Heart right ventricle (tissue), 16 donors: ENCODE measurements at regions not wholly inside any gene's neighbourhood (a gene's known extent, or its start where the extent isn't known, plus 50 kb on each side); places are given as distances from the start of the nearest gene placed in this dataset.

ENCODE experiments used
- ATAC-seq, 8 donors: fragments of 200-7000 bp; cut with Tn5 transposase; one replicate each; pipeline ENCODE4 v1.9.1; 2020; ENCODE audit warnings: mild to moderate bottlenecking in 8 of 8, moderate library complexity in 8 of 8, moderate number of reproducible peaks in 1 of 8
- DNase-seq, 2 donors: peaks; one replicate each; pipeline ENCODE4 v3.0.0-alpha.2; 2020
- H3K27ac ChIP-seq, 10 donors: fragments of 200-600 bp; sonication (generic) in 2 of 10; one replicate each; pipeline versions ENCODE4 v1.5.0 to v1.8.0; 2020 to 2022; ENCODE audit warnings: mild to moderate bottlenecking in 3 of 10
- H3K27me3 ChIP-seq, 7 donors: fragments of 200-600 bp; one replicate each; pipeline ENCODE4 v1.8.0; 2021 to 2022; ENCODE audit warnings: mild to moderate bottlenecking in 2 of 7
- H3K36me3 ChIP-seq, 9 donors: fragments of 200-600 bp; sonication (generic) in 1 of 9; one replicate each; pipeline versions ENCODE4 v1.5.0 to v1.8.0; 2020 to 2022; ENCODE audit warnings: mild to moderate bottlenecking in 2 of 9
- H3K4me1 ChIP-seq, 9 donors: fragments of 200-600 bp; sonication (generic) in 1 of 9; one replicate each; pipeline versions ENCODE4 v1.5.0 to v1.8.0; 2020 to 2022; ENCODE audit warnings: mild to moderate bottlenecking in 4 of 9
- H3K4me3 ChIP-seq, 10 donors: fragments of 200-600 bp; sonication (generic) in 2 of 10; one replicate each; pipeline versions ENCODE4 v1.5.0 to v1.8.0; 2020 to 2022; ENCODE audit warnings: mild to moderate bottlenecking in 7 of 10, moderate library complexity in 2 of 10
- H3K9me3 ChIP-seq, 11 donors: fragments of 200-600 bp in 10 of 11; sonication (generic) in 2 of 11; one replicate each; pipeline versions ENCODE4 v1.5.0 to v1.8.0; 2013 to 2022; ENCODE audit warnings: mild to moderate bottlenecking in 2 of 11, control low read depth in 1 of 11, moderate library complexity in 1 of 11
- CTCF ChIP-seq, 9 donors: fragments of 200-600 bp; sonication (generic) in 2 of 9; IDR thresholded peaks; one replicate each; pipeline versions ENCODE4 v1.5.0 to v1.8.0; 2021 to 2022; ENCODE audit warnings: antibody characterized with exemption in 9 of 9, mild to moderate bottlenecking in 5 of 9, moderate library complexity in 1 of 9
- WGBS, 2 donors: extraction: QIAGEN DNeasy Blood & Tissue Kit; methylation state at CpG; one replicate each; pipeline ENCODE4 v1.1.7; 2013; ENCODE audit warnings: inconsistent platforms in 1 of 2; 5-methylcytosine and 5-hydroxymethylcytosine counted together
- intact Hi-C, 10 donors: fragments of 100-400 bp; cut with DNase I; formaldehyde crosslinking; loops; one replicate each; pipeline versions ENCODE4 v1.11.1 to v1.14.2; 2022
- donor health status: Arrhythmogenic right ventricular cardiomyopathy.
- donor health status: ischemic (EF 13 %, LVEDD 7.1; RV severe dilation, severe dysfunction).
- donor health status: healthy with polysubstance abuse.
- donor health status: DM: no; HTN: yes; CAD: no.
- donor health status: DM: no; HTN: no; CAD: no.
- donor health status: ischemic (EF 25% LVEDD 6.9; RV normal size, moderate dysfunction).
- donor health status: ischemic (EF 25% LVEDD 5.7; RV mildly dilated, moderate dysfunction).
- donor health status: healthy.
- donor health status: DM: yes; HTN: yes; CAD: no.
- donor health status: Ischemic cardiomyopathy.
- donor health status: ischemic (EF 35%, LVEDD 5.7; RV mildly dilated, moderate dysfunction).
- donor health status: nonischemic (EF 11% LVEDD 7.7; RV severe dilation, severe dysfunction).
- donor health status: DM: yes; HTN: yes; CAD: no.
- donor health status: PGD.
- donor health status: ischemic (EF 29% LVEDD 5.4; RV normal size, mild dysfunction).
- donor health status: nonischemic (EF 23%, LVEDD 6.1; RV moderate dilation, normal function).

- 78% methylated on average over 1 of the region's 1 CpG for WGBS, 2 donors
- peaks cover 0 to 8% (median 0%) of the 10 kb centered on the region in 7 donors for H3K27me3 ChIP-seq
- TF ChIP-seq CTCF (IDR thresholded peaks at IDR 0.05): no peak
Measured at GRCh38 chr3:182636646-182637045, 156.7 kb upstream of the ATP11B start.

GRCh38 chr3:182637350-182638110, 155.8 kb upstream of the ATP11B start:
- Histone ChIP-seq H3K4me3 (no peak overlapping the region), H3K27me3 (peaks cover 0 to 8% (median 0%) of the 10 kb centered on the region in 7 donors)
- no peak for ATAC-seq

More at GRCh38 chr3:182636646-182637045, 156.7 kb upstream of the ATP11B start:
- no peak for DNase-seq
- Histone ChIP-seq H3K36me3 (no peaks in the 10 kb centered on the region), H3K9me3 (peaks cover 0 to 12% (median 0%) of the 10 kb centered on the region in 11 donors), H3K4me1 (no peaks in the 10 kb centered on the region), H3K4me3 (no peak overlapping the region), H3K27ac (no peak overlapping the region)
- intact Hi-C loops: no loop called here
- ATAC-seq: no peak

GRCh38 chr3:182644013-182644412, 149.3 kb upstream of the ATP11B start:
- intact Hi-C loops: no loop called here
- TF ChIP-seq CTCF (IDR thresholded peaks at IDR 0.05): no peak
- 76 to 79% methylated on average over 3 of the region's 3 CpGs for WGBS, 2 donors
- Histone ChIP-seq H3K27me3 (peaks cover 0 to 5% (median 4%) of the 10 kb centered on the region in 7 donors), H3K36me3 (no peaks in the 10 kb centered on the region), H3K4me3 (no peak overlapping the region), H3K4me1 (no peaks in the 10 kb centered on the region), H3K27ac (no peak overlapping the region), H3K9me3 (peaks cover 0 to 12% (median 0%) of the 10 kb centered on the region in 11 donors)
- DNase-seq (no peak), ATAC-seq (no peak)

More at GRCh38 chr3:182637350-182638110, 155.8 kb upstream of the ATP11B start:
- intact Hi-C loops: no loop called here
- Histone ChIP-seq H3K9me3 (peaks cover 0 to 12% (median 0%) of the 10 kb centered on the region in 11 donors), H3K4me1 (no peaks in the 10 kb centered on the region), H3K36me3 (no peaks in the 10 kb centered on the region), H3K27ac (no peak overlapping the region)
- TF ChIP-seq CTCF (IDR thresholded peaks at IDR 0.05): no peak
- no peak for DNase-seq
- WGBS, 2 donors: 61 to 73% methylated on average over 2 of the region's 2 CpGs

- Histone ChIP-seq H3K27ac (no peak overlapping the region), H3K27me3 (peaks cover 0 to 7% (median 4%) of the 10 kb centered on the region in 7 donors), H3K4me3 (no peak overlapping the region), H3K9me3 (peaks cover 0 to 7% (median 0%) of the 10 kb centered on the region in 11 donors), H3K36me3 (no peaks in the 10 kb centered on the region), H3K4me1 (no peaks in the 10 kb centered on the region)
- DNase-seq: no peak
- intact Hi-C loops: no loop called here
- no peak for TF ChIP-seq CTCF (IDR thresholded peaks at IDR 0.05)
- no peak for ATAC-seq
- 90 to 93% methylated on average over 5 of the region's 5 CpGs for WGBS, 2 donors
Measured at GRCh38 chr3:182644790-182645433, 148.4 kb upstream of the ATP11B start.
